Liver (tissue), 8 donors: ENCODE measurements at regions not wholly inside any gene's neighbourhood (a gene's known extent, or its start where the extent isn't known, plus 50 kb on each side); places are given as distances from the start of the nearest gene placed in this dataset.

Experiments
- DNase-seq: peaks from one replicate; pipeline ENCODE4 v3.0.0-alpha.2; 2017; ENCODE audit warnings: low spot score
- H3K27ac ChIP-seq, 2 donors: one replicate each; pipeline ENCODE4 v1.7.0; 2013; ENCODE audit warnings: inconsistent platforms in 2 of 2, low read length in 2 of 2, control low read depth in 1 of 2, low read depth in 1 of 2, mild to moderate bottlenecking in 1 of 2
- H3K27me3 ChIP-seq, 4 donors: one replicate each; pipeline versions ENCODE4 v1.6.1 to v1.7.0; 2013; ENCODE audit warnings: low read length in 3 of 4, inconsistent platforms in 1 of 4, mild to moderate bottlenecking in 1 of 4, moderate library complexity in 1 of 4; ENCODE audit not compliant: control insufficient read depth in 4 of 4, insufficient read depth in 4 of 4
- H3K36me3 ChIP-seq, 4 donors: one replicate each; pipeline versions ENCODE4 v1.6.1 to v1.7.0; 2013; ENCODE audit warnings: low read length in 3 of 4, mild to moderate bottlenecking in 3 of 4, low read depth in 1 of 4, moderate library complexity in 1 of 4; ENCODE audit not compliant: control insufficient read depth in 4 of 4, insufficient read depth in 3 of 4
- H3K4me1 ChIP-seq, 4 donors: one replicate each; pipeline versions ENCODE4 v1.6.1 to v1.7.0; 2013; ENCODE audit warnings: low read length in 3 of 4, mild to moderate bottlenecking in 3 of 4, moderate library complexity in 1 of 4; ENCODE audit not compliant: control insufficient read depth in 4 of 4, insufficient read depth in 4 of 4
- H3K4me3 ChIP-seq, 3 donors: one replicate each; pipeline versions ENCODE4 v1.6.1 to v1.7.0; 2013; ENCODE audit warnings: low read length in 3 of 3, control low read depth in 1 of 3, low read depth in 1 of 3, mild to moderate bottlenecking in 1 of 3
- H3K9ac ChIP-seq, 2 donors: one replicate each; pipeline ENCODE4 v1.7.0; 2013; ENCODE audit warnings: low read length in 2 of 2, mild to moderate bottlenecking in 2 of 2, moderate library complexity in 2 of 2, control low read depth in 1 of 2, low read depth in 1 of 2
- H3K9me3 ChIP-seq, 4 donors: one replicate each; pipeline versions ENCODE4 v1.6.1 to v1.7.0; 2013; ENCODE audit warnings: low read length in 3 of 4; ENCODE audit not compliant: control insufficient read depth in 4 of 4
- EGR1 ChIP-seq, 2 donors: IDR thresholded peaks; 2 replicates each; pipeline ENCODE4 v1.6.1; 2016 to 2018; ENCODE audit warnings: antibody characterized with exemption in 2 of 2, low read depth in 2 of 2
- FOXA1 ChIP-seq: IDR thresholded peaks from 2 replicates; pipeline ENCODE4 v1.6.1; 2016; ENCODE audit warnings: antibody characterized with exemption
- FOXA2 ChIP-seq: IDR thresholded peaks from 2 replicates; pipeline ENCODE4 v1.6.1; 2016; ENCODE audit warnings: antibody characterized with exemption
- GABPA ChIP-seq, 2 donors: IDR thresholded peaks in 1 of 2; conservative IDR thresholded peaks in 1 of 2; 2 replicates each; pipeline ENCODE4 v1.6.1; 2016; ENCODE audit warnings: antibody characterized with exemption in 2 of 2, mild to moderate bottlenecking in 1 of 2, moderate library complexity in 1 of 2
- HNF4A ChIP-seq, 2 donors: conservative IDR thresholded peaks; 2 replicates each; pipeline ENCODE4 v1.6.1; 2016; ENCODE audit warnings: antibody characterized with exemption in 2 of 2, mild to moderate bottlenecking in 2 of 2
- HNF4G ChIP-seq: IDR thresholded peaks from 2 replicates; pipeline ENCODE4 v1.6.1; 2016; ENCODE audit warnings: antibody characterized with exemption
- JUND ChIP-seq, 2 donors: IDR thresholded peaks; 2 replicates each; pipeline ENCODE4 v1.6.1; 2016; ENCODE audit warnings: antibody characterized with exemption in 2 of 2
- NR2F2 ChIP-seq: IDR thresholded peaks from 2 replicates; pipeline ENCODE4 v1.6.1; 2016; ENCODE audit warnings: antibody characterized with exemption
- RAD21 ChIP-seq, 2 donors: IDR thresholded peaks; 2 replicates each; pipeline ENCODE4 v1.6.1; 2016; ENCODE audit warnings: antibody characterized with exemption in 2 of 2, mild to moderate bottlenecking in 2 of 2
- REST ChIP-seq: IDR thresholded peaks from 2 replicates; pipeline ENCODE4 v1.6.1; 2016; ENCODE audit warnings: antibody characterized with exemption, mild to moderate bottlenecking
- RXRA ChIP-seq, 2 donors: IDR thresholded peaks; 2 replicates each; pipeline ENCODE4 v1.6.1; 2017 to 2018; ENCODE audit warnings: antibody characterized with exemption in 2 of 2, mild to moderate bottlenecking in 1 of 2
- SP1 ChIP-seq: IDR thresholded peaks from 2 replicates; pipeline ENCODE4 v1.6.1; 2018; ENCODE audit warnings: antibody characterized with exemption, mild to moderate bottlenecking
- TAF1 ChIP-seq: conservative IDR thresholded peaks from 2 replicates; pipeline ENCODE4 v1.6.1; 2016; ENCODE audit warnings: antibody characterized with exemption, mild to moderate bottlenecking
- YY1 ChIP-seq: IDR thresholded peaks from 2 replicates; pipeline ENCODE4 v1.6.1; 2016; ENCODE audit warnings: antibody characterized with exemption, mild to moderate bottlenecking
- ZBTB33 ChIP-seq: IDR thresholded peaks from 2 replicates; pipeline ENCODE4 v1.6.1; 2016; ENCODE audit warnings: antibody characterized with exemption
- WGBS: extraction: QIAGEN DNeasy Blood & Tissue Kit; methylation state at CpG from one replicate; pipeline ENCODE4 v1.1.7; 2013; 5-methylcytosine and 5-hydroxymethylcytosine counted together
- TF ChIP-seq, protein P1 (sequence below): IDR thresholded peaks from 2 replicates; pipeline ENCODE4 v1.6.1; 2016; ENCODE audit warnings: antibody characterized with exemption
- TF ChIP-seq, protein P2 (sequence below): fragments of 150-350 bp; IDR thresholded peaks from 2 replicates; pipeline ENCODE4 v1.5.1; 2017; ENCODE audit warnings: improper control_type of control experiment, low read depth, low read length; ENCODE audit not compliant: missing input control
- TF ChIP-seq, protein P3 (sequence below): IDR thresholded peaks from 2 replicates; pipeline ENCODE4 v1.6.1; 2016; ENCODE audit warnings: antibody characterized with exemption
- donor health status: healthy.
- donor health status: healthy.
- donor health status: healthy.
- donor health status: healthy.
- donor health status: healthy.

DNA sequence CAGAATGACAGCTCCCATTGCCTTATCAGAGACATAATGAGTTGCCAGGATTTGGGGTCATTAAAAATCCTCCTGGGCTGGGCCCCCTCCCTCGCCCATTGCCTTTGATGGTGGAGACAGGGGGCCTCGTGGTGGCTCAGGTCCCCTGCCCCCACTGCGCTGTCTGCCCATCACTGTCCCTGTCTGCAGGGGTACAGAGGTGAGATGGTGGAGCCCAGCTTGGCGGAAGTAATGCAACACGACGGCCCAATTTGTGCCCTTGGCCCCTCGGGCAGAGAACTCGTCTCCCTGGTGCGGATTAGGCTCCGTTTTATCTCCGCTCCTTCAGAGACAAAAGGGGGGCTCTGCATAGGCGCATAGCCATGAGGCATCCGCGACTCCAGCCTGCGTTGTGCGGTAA, 152.4 kb upstream of the UNC5B start:
- no peaks in the 10 kb centered on the region for H3K36me3 ChIP-seq
- DNase-seq = no peak
- WGBS = 79% methylated on average over 16 of the region's 16 CpGs

More for the DNA sequence above, 152.4 kb upstream of the UNC5B start:
- no peaks in the 10 kb centered on the region for H3K27me3 ChIP-seq
- H3K9ac ChIP-seq = no peak overlapping the region
- H3K4me1 ChIP-seq = no peaks in the 10 kb centered on the region
- H3K9me3 ChIP-seq = no peaks in the 10 kb centered on the region
- no peak overlapping the region for H3K4me3 ChIP-seq
- TF ChIP-seq REST (no peak), TAF1 (no peak), YY1 (no peak), RAD21 (IDR thresholded peaks at IDR 0.05) (no peak), EGR1 (IDR thresholded peaks at IDR 0.05; ENCODE audit: low read depth in 2 of 2) (no peak), ZBTB33 (no peak), RXRA (IDR thresholded peaks at IDR 0.05) (no peak), JUND (IDR thresholded peaks at IDR 0.05) (no peak), GABPA (IDR thresholded peaks at IDR 0.05 in 1 of 2, conservative IDR thresholded peaks at IDR 0.05 in 1 of 2) (no peak), NR2F2 (no peak), HNF4A (conservative IDR thresholded peaks at IDR 0.05) (no peak), FOXA2 (no peak), SP1 (no peak), HNF4G (no peak), FOXA1 (no peak)
- TF ChIP-seq, protein P1, sequence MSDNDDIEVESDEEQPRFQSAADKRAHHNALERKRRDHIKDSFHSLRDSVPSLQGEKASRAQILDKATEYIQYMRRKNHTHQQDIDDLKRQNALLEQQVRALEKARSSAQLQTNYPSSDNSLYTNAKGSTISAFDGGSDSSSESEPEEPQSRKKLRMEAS = no peak
- TF ChIP-seq, protein P2, sequence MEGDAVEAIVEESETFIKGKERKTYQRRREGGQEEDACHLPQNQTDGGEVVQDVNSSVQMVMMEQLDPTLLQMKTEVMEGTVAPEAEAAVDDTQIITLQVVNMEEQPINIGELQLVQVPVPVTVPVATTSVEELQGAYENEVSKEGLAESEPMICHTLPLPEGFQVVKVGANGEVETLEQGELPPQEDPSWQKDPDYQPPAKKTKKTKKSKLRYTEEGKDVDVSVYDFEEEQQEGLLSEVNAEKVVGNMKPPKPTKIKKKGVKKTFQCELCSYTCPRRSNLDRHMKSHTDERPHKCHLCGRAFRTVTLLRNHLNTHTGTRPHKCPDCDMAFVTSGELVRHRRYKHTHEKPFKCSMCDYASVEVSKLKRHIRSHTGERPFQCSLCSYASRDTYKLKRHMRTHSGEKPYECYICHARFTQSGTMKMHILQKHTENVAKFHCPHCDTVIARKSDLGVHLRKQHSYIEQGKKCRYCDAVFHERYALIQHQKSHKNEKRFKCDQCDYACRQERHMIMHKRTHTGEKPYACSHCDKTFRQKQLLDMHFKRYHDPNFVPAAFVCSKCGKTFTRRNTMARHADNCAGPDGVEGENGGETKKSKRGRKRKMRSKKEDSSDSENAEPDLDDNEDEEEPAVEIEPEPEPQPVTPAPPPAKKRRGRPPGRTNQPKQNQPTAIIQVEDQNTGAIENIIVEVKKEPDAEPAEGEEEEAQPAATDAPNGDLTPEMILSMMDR = no peak
- TF ChIP-seq, protein P3, sequence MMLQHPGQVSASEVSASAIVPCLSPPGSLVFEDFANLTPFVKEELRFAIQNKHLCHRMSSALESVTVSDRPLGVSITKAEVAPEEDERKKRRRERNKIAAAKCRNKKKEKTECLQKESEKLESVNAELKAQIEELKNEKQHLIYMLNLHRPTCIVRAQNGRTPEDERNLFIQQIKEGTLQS = no peak
- no peak overlapping the region for H3K27ac ChIP-seq
